Liver (tissue), 3 donors: ENCODE measurements at regions not wholly inside any gene's neighbourhood (a gene's known extent, or its start where the extent isn't known, plus 50 kb on each side); places are given as distances from the start of the nearest gene placed in this dataset.

ENCODE experiments used
- CTCF ChIP-seq: fragments of 150-350 bp; IDR thresholded peaks from 2 replicates; pipeline ENCODE4 v1.5.1; 2017; ENCODE audit warnings: improper control_type of control experiment, low read depth, low read length; ENCODE audit not compliant: missing input control
- EGR1 ChIP-seq, 2 donors: IDR thresholded peaks; 2 replicates each; pipeline ENCODE4 v1.6.1; 2016 to 2018; ENCODE audit warnings: antibody characterized with exemption in 2 of 2, low read depth in 2 of 2
- FOXA2 ChIP-seq: IDR thresholded peaks from 2 replicates; pipeline ENCODE4 v1.6.1; 2016; ENCODE audit warnings: antibody characterized with exemption
- GABPA ChIP-seq, 2 donors: IDR thresholded peaks in 1 of 2; conservative IDR thresholded peaks in 1 of 2; 2 replicates each; pipeline ENCODE4 v1.6.1; 2016; ENCODE audit warnings: antibody characterized with exemption in 2 of 2, mild to moderate bottlenecking in 1 of 2, moderate library complexity in 1 of 2
- HNF4G ChIP-seq: IDR thresholded peaks from 2 replicates; pipeline ENCODE4 v1.6.1; 2016; ENCODE audit warnings: antibody characterized with exemption
- JUND ChIP-seq, 2 donors: IDR thresholded peaks; 2 replicates each; pipeline ENCODE4 v1.6.1; 2016; ENCODE audit warnings: antibody characterized with exemption in 2 of 2
- MAX ChIP-seq: IDR thresholded peaks from 2 replicates; pipeline ENCODE4 v1.6.1; 2016; ENCODE audit warnings: antibody characterized with exemption
- RAD21 ChIP-seq, 2 donors: IDR thresholded peaks; 2 replicates each; pipeline ENCODE4 v1.6.1; 2016; ENCODE audit warnings: antibody characterized with exemption in 2 of 2, mild to moderate bottlenecking in 2 of 2
- REST ChIP-seq: IDR thresholded peaks from 2 replicates; pipeline ENCODE4 v1.6.1; 2016; ENCODE audit warnings: antibody characterized with exemption, mild to moderate bottlenecking
- SP1 ChIP-seq: IDR thresholded peaks from 2 replicates; pipeline ENCODE4 v1.6.1; 2018; ENCODE audit warnings: antibody characterized with exemption, mild to moderate bottlenecking
- YY1 ChIP-seq: IDR thresholded peaks from 2 replicates; pipeline ENCODE4 v1.6.1; 2016; ENCODE audit warnings: antibody characterized with exemption, mild to moderate bottlenecking
- donor health status: healthy.
- donor health status: healthy.

- no peak for TF ChIP-seq CTCF
- no peak for TF ChIP-seq SP1
- TF ChIP-seq MAX = no peak
- TF ChIP-seq YY1 = no peak
- no peak for TF ChIP-seq JUND (IDR thresholded peaks at IDR 0.05)
- no peak for TF ChIP-seq GABPA (IDR thresholded peaks at IDR 0.05 in 1 of 2, conservative IDR thresholded peaks at IDR 0.05 in 1 of 2)
- TF ChIP-seq RAD21 (IDR thresholded peaks at IDR 0.05) = no peak
- no peak for TF ChIP-seq HNF4G
- TF ChIP-seq REST = no peak
- no peak for TF ChIP-seq FOXA2
- no peak for TF ChIP-seq EGR1 (IDR thresholded peaks at IDR 0.05; ENCODE audit: low read depth in 2 of 2)
These were observed 362.6 kb upstream of the C11orf87 start for GRCh38 chr11:109059402-109059801.
